ENCODE measurements at regions not wholly inside any gene's neighbourhood (a gene's known extent, or its start where the extent isn't known, plus 50 kb on each side); places are given as distances from the start of the nearest gene placed in this dataset.

DNA sequence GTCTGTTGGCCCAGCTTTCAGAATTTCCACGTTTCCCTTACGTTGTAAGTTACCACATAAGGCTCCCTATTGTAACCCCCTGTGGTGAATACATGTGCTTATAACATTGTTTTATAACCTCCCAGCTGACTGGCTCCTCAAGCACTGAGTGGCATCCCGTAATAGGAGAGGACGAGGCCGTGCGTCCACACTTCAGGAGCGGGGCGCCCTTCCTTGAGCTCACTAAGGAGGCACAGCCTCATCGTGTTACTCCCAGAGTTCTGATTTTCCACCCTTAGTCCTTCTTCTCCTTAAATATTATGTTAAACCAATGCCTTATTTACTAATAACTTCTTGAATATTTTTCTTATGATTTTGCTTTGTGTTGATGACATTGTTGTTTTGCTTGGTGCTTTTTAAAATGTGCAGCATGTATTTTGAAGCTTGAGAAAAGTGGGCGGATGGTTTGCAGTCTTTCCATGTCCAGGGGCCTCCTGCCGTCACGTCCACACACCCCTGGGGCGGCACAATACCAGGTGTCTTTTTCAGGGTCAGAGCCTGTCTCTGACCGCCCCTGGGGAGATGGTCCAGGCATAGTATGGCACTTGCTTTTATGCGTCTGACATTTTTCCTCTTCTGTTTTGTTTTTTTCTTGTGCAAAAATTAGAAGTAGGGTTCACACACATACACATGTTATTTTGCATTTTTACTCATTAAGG lies 181.8 kb downstream of the DLL1 start:
- Histone ChIP-seq H3K36me3 (replicated peaks in 1 of 2; ENCODE audit: control insufficient read depth in 1 of 2, insufficient read depth in 2 of 2, low read length in 1 of 2) (no peaks in the 10 kb centered on the region), H2AFZ (ENCODE audit: low read depth) (no peak overlapping the region), H3K4me2 (no peak overlapping the region), H3K27me3 (ENCODE audit: insufficient read depth) (no peaks in the 10 kb centered on the region), H3K79me2 (ENCODE audit: insufficient read depth) (no peaks in the 10 kb centered on the region), H3K4me3 (ENCODE audit: low read depth in 2 of 2, low read length in 1 of 2) (no peak overlapping the region), H3K27ac (ENCODE audit: low read depth in 2 of 2, low read length in 1 of 2) (no peak overlapping the region), H3F3A (replicated peaks; ENCODE audit: insufficient read depth) (no peaks in the 10 kb centered on the region), H4K20me1 (ENCODE audit: insufficient read depth) (no peaks in the 10 kb centered on the region), H3K9me2 (no peaks in the 10 kb centered on the region), H3K9ac (no peak overlapping the region), H3K9me3 (peaks cover 5% of the 10 kb centered on the region; the same call in 1 of the 2 replicates), H3K4me1 (ENCODE audit: control insufficient read depth in 1 of 2, insufficient read depth in 2 of 2, low read depth in 1 of 2, low read length in 1 of 2) (no peaks in the 10 kb centered on the region)
- ChIA-PET CTCF (interaction anchor here (0.7 to 2.6 kb wide), 3 partner anchors 17 to 278 kb away, joined by 3 to 6 read pairs (median 5); no protein-coding TSS in a partner anchor), POLR2A (no interaction called here)
- DNase-seq: no peak
- 48% methylated on average over 15 of the region's 15 CpGs for WGBS (ENCODE audit: low lambda C conversion rate)
- TF ChIP-seq SMC3 (IDR thresholded peaks at IDR 0.05; ENCODE audit: low read depth, low read length): no peak
- TF ChIP-seq EZH2phosphoT487 (IDR thresholded peaks at IDR 0.05; ENCODE audit: borderline replicate concordance, low read depth): no peak
- TF ChIP-seq ELF1 (IDR thresholded peaks at IDR 0.05): no peak
- no peak for TF ChIP-seq MXI1 (IDR thresholded peaks at IDR 0.05; ENCODE audit: low read depth, low read length)
- TF ChIP-seq, protein P1, sequence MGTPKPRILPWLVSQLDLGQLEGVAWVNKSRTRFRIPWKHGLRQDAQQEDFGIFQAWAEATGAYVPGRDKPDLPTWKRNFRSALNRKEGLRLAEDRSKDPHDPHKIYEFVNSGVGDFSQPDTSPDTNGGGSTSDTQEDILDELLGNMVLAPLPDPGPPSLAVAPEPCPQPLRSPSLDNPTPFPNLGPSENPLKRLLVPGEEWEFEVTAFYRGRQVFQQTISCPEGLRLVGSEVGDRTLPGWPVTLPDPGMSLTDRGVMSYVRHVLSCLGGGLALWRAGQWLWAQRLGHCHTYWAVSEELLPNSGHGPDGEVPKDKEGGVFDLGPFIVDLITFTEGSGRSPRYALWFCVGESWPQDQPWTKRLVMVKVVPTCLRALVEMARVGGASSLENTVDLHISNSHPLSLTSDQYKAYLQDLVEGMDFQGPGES (IDR thresholded peaks at IDR 0.05; ENCODE audit: low read depth, low read length): no peak
- no peak for TF ChIP-seq CTCF (IDR thresholded peaks at IDR 0.05)
- no peak for TF ChIP-seq TCF12 (IDR thresholded peaks at IDR 0.05)
- TF ChIP-seq REST (IDR thresholded peaks at IDR 0.05; ENCODE audit: low read depth, low read length): no peak
- TF ChIP-seq JUND (IDR thresholded peaks at IDR 0.05): no peak
- no peak for TF ChIP-seq TEAD4 (IDR thresholded peaks at IDR 0.05; ENCODE audit: borderline replicate concordance, insufficient read depth)
- no peak for TF ChIP-seq YY1 (IDR thresholded peaks at IDR 0.05; ENCODE audit: low read depth)
- TF ChIP-seq RXRA (IDR thresholded peaks at IDR 0.05; ENCODE audit: borderline replicate concordance, low read depth): no peak
- TF ChIP-seq SIN3A (IDR thresholded peaks at IDR 0.05; ENCODE audit: borderline replicate concordance, low read depth, low read length): no peak

Data from SK-N-SH (cell line).